ENCODE measurements at regions not wholly inside any gene's neighbourhood (a gene's known extent, or its start where the extent isn't known, plus 50 kb on each side); places are given as distances from the start of the nearest gene placed in this dataset.

- Histone ChIP-seq H3K4me2 (replicated peaks; ENCODE audit: extremely low read depth, low read length, poor library complexity, severe bottlenecking) (no peak overlapping the region), H3K79me2 (ENCODE audit: insufficient read depth, low read length) (no peaks in the 10 kb centered on the region), H3K27me3 (ENCODE audit: control insufficient read depth in 2 of 2, insufficient read depth in 2 of 2, low read length in 2 of 2) (no peaks in the 10 kb centered on the region), H3K9ac (ENCODE audit: insufficient read depth, low read length, poor library complexity, severe bottlenecking) (no peak overlapping the region), H3K36me3 (replicated peaks in 1 of 2; ENCODE audit: control insufficient read depth in 1 of 2, insufficient read depth in 2 of 2, low read length in 2 of 2) (no peaks in the 10 kb centered on the region), H3K4me3 (replicated peaks in 1 of 3; ENCODE audit: low read depth in 2 of 3, low read length in 3 of 3) (no peak overlapping the region), H4K20me1 (ENCODE audit: insufficient read depth, low read length) (no peaks in the 10 kb centered on the region), H3K4me1 (ENCODE audit: control insufficient read depth in 1 of 2, insufficient read depth in 2 of 2, low read length in 2 of 2) (no peaks in the 10 kb centered on the region), H3K27ac (ENCODE audit: low read depth in 1 of 2, low read length in 2 of 2) (no peak overlapping the region), H2AFZ (ENCODE audit: insufficient read depth, low read depth, low read length, poor library complexity, severe bottlenecking) (no peak overlapping the region), H3K9me3 (replicated peaks in 1 of 2; ENCODE audit: control insufficient read depth in 1 of 2, insufficient read depth in 1 of 2, low read length in 2 of 2) (peaks cover 0 to 6% of the 10 kb centered on the region in 2 donors)
- H3K27ac Mint-ChIP-seq: no peak overlapping the region
- no peak for TF ChIP-seq CTCF (IDR thresholded peaks at IDR 0.05)
- H3K4me1 Mint-ChIP-seq: no peaks in the 10 kb centered on the region
- H3K27me3 Mint-ChIP-seq (ENCODE audit: low read depth in 3 of 3): no peaks in the 10 kb centered on the region
- no peak for DNase-seq
- intact Hi-C loops (cut with micrococcal nuclease): no loop called here
- no CpG with 5 or more reads among the region's 1 CpG for WGBS (ENCODE audit: insufficient coverage)
- H3K4me3 Mint-ChIP-seq: no peak overlapping the region
- H3K9me3 Mint-ChIP-seq: peaks cover 6 to 17% (median 8%) of the 10 kb centered on the region in 7 donors
- H3K36me3 Mint-ChIP-seq: no peaks in the 10 kb centered on the region
These were observed 241.6 kb downstream of the CALCRL start for GRCh38 chr2:187206471-187206870.

- H2AFZ ChIP-seq (ENCODE audit: insufficient read depth, low read depth, low read length, poor library complexity, severe bottlenecking): no peak overlapping the region
- no peaks in the 10 kb centered on the region for H3K36me3 ChIP-seq (replicated peaks in 1 of 2; ENCODE audit: control insufficient read depth in 1 of 2, insufficient read depth in 2 of 2, low read length in 2 of 2)
- no peak overlapping the region for H3K4me2 ChIP-seq (replicated peaks; ENCODE audit: extremely low read depth, low read length, poor library complexity, severe bottlenecking)
- H3K9me3 Mint-ChIP-seq: peaks cover 4 to 16% (median 8%) of the 10 kb centered on the region in 7 donors
- 83% methylated on average over 1 of the region's 4 CpGs for WGBS (ENCODE audit: insufficient coverage)
- H3K9me3 ChIP-seq (replicated peaks in 1 of 2; ENCODE audit: control insufficient read depth in 1 of 2, insufficient read depth in 1 of 2, low read length in 2 of 2): peaks cover 0 to 6% of the 10 kb centered on the region in 2 donors
- H3K27me3 Mint-ChIP-seq (ENCODE audit: low read depth in 3 of 3): no peaks in the 10 kb centered on the region
- H3K9ac ChIP-seq (ENCODE audit: insufficient read depth, low read length, poor library complexity, severe bottlenecking): no peak overlapping the region
- TF ChIP-seq CTCF (IDR thresholded peaks at IDR 0.05): no peak
- H4K20me1 ChIP-seq (ENCODE audit: insufficient read depth, low read length): no peaks in the 10 kb centered on the region
- no peak for DNase-seq
- no peaks in the 10 kb centered on the region for H3K4me1 Mint-ChIP-seq
- H3K4me3 Mint-ChIP-seq: no peak overlapping the region
- no peaks in the 10 kb centered on the region for H3K27me3 ChIP-seq (ENCODE audit: control insufficient read depth in 2 of 2, insufficient read depth in 2 of 2, low read length in 2 of 2)
- H3K79me2 ChIP-seq (ENCODE audit: insufficient read depth, low read length): no peaks in the 10 kb centered on the region
- no peak overlapping the region for H3K27ac Mint-ChIP-seq
- H3K27ac ChIP-seq (ENCODE audit: low read depth in 1 of 2, low read length in 2 of 2): no peak overlapping the region
- H3K4me1 ChIP-seq (ENCODE audit: control insufficient read depth in 1 of 2, insufficient read depth in 2 of 2, low read length in 2 of 2): no peaks in the 10 kb centered on the region
- no peaks in the 10 kb centered on the region for H3K36me3 Mint-ChIP-seq
- H3K4me3 ChIP-seq (replicated peaks in 1 of 3; ENCODE audit: low read depth in 2 of 3, low read length in 3 of 3): no peak overlapping the region
- intact Hi-C loops (cut with micrococcal nuclease): no loop called here
These were observed 242.0 kb downstream of the CALCRL start for GRCh38 chr2:187206071-187206470.
